ENCODE measurements at regions not wholly inside any gene's neighbourhood (a gene's known extent, or its start where the extent isn't known, plus 50 kb on each side); places are given as distances from the start of the nearest gene placed in this dataset.

DNA sequence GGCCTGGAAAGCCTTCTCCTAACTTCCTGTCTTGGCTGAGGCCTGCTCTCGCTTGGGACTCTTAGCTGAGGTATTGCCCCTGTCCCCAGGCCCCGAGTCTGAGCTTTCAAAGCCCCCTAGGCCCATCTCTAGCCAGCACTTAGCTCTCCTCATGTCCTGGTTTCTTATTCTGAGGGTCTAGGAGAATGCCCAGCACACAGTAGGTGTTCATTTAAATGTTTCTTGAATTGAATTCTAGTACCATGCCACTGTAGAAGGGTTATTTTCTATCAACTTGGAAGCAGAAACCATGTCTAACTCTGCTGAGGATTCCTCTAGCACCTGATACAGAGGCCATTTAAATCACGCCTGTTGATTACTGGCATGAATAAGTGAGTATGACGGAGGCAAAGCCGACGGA, 98.5 kb downstream of the VEGFA start:
- Histone ChIP-seq H3K27me3 (no peaks in the 10 kb centered on the region), H3K9me3 (no peaks in the 10 kb centered on the region), H3K4me1 (no peaks in the 10 kb centered on the region), H3K4me3 (no peak overlapping the region), H3K27ac (no peak overlapping the region), H3K36me3 (no peaks in the 10 kb centered on the region)
- TF ChIP-seq, protein P1, sequence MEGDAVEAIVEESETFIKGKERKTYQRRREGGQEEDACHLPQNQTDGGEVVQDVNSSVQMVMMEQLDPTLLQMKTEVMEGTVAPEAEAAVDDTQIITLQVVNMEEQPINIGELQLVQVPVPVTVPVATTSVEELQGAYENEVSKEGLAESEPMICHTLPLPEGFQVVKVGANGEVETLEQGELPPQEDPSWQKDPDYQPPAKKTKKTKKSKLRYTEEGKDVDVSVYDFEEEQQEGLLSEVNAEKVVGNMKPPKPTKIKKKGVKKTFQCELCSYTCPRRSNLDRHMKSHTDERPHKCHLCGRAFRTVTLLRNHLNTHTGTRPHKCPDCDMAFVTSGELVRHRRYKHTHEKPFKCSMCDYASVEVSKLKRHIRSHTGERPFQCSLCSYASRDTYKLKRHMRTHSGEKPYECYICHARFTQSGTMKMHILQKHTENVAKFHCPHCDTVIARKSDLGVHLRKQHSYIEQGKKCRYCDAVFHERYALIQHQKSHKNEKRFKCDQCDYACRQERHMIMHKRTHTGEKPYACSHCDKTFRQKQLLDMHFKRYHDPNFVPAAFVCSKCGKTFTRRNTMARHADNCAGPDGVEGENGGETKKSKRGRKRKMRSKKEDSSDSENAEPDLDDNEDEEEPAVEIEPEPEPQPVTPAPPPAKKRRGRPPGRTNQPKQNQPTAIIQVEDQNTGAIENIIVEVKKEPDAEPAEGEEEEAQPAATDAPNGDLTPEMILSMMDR (IDR thresholded peaks at IDR 0.05) = no peak
- no peak for TF ChIP-seq POLR2A (IDR thresholded peaks at IDR 0.05)
- DNase-seq = no peak

DNA sequence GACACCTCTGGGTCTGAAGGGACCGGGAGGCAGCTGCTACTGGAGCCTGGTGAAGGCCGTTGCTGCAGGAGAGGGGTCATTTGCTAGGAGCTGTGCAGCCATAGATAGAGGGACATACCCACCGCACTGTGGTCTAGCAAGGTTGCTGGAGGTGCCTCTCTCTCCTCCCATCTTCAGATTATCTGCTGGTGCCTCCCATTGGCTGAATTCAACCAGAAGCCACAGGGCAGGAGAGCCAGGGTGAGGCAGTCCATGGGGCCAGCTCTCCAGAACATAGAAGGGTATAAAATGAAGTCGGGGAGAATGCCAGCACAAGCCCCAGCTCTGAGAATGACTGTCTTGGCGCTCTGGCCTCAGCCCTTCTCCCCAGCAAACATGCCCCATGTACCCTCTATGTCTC, 98.0 kb downstream of the VEGFA start:
- Histone ChIP-seq H3K4me3 (no peak overlapping the region), H3K36me3 (no peaks in the 10 kb centered on the region), H3K27me3 (no peaks in the 10 kb centered on the region), H3K9me3 (no peaks in the 10 kb centered on the region), H3K27ac (no peak overlapping the region), H3K4me1 (no peaks in the 10 kb centered on the region)
- TF ChIP-seq, protein P1 (IDR thresholded peaks at IDR 0.05) = no peak
- TF ChIP-seq POLR2A (IDR thresholded peaks at IDR 0.05) = no peak
- no peak for DNase-seq

DNA sequence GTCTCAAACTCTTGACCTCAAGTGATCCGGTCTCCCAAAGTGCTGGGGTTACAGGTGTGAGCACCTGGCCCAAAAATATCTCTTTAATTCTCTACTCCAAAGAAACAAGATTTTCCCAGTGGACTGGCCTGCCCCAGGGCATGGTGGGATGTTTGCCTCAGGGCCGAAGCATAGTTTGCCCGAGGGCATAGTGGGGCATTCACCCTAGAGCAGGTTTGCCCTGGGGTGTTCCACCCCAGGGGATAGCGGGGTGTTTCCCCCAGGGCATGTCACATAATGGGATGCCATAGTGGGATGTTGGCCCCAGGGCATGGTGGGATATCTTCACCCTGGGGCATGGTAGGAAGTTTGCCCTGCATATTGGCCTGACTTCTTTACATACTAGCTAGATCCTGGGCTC, 97.2 kb downstream of the VEGFA start:
- no peak overlapping the region for H3K27ac ChIP-seq
- no peaks in the 10 kb centered on the region for H3K36me3 ChIP-seq
- H3K4me1 ChIP-seq = no peaks in the 10 kb centered on the region
- DNase-seq = no peak
- H3K4me3 ChIP-seq = no peak overlapping the region
- no peaks in the 10 kb centered on the region for H3K9me3 ChIP-seq
- TF ChIP-seq, protein P1 (IDR thresholded peaks at IDR 0.05) = no peak
- no peak for TF ChIP-seq POLR2A (IDR thresholded peaks at IDR 0.05)
- no peaks in the 10 kb centered on the region for H3K27me3 ChIP-seq

DNA sequence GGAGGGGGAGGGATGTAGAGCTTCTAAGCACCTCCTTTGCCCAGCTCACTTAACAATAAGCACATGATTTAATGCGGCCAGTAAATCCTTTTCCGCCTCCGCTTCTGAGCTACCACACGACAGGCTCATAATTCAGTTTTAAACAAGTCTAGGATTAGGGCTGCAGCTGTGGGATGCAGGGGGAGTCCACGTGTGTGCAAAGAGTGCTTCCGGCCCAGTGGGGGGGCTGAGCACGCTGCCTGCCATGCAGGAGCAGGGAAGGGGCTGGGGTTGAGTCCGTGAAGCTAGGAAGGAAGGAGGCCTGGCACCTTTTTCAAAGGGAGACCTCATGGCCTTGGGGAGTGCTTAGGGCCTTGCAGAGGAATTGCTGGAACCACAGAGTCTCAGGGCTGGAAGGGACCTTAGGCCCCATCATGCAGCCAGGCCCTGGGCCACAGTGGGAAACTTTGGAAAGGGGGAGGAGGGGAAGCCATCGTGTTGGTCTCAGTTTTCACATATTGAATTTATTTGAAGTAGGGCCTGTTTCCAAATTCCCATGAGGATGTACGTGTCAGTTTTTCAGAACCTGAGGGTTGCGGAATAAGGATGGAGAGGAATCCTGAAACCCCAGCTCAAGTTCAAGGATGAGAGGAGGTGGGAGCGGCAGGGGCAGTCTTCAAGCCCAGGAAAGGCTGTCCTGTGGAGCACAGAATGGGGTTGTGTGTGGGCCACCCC, 96.1 kb downstream of the VEGFA start:
- Histone ChIP-seq H3K4me3 (no peak overlapping the region), H3K4me1 (no peaks in the 10 kb centered on the region), H3K27ac (no peak overlapping the region), H3K36me3 (no peaks in the 10 kb centered on the region), H3K9me3 (no peaks in the 10 kb centered on the region), H3K27me3 (no peaks in the 10 kb centered on the region)
- TF ChIP-seq, protein P1 (IDR thresholded peaks at IDR 0.05) = no peak
- DNase-seq = no peak

DNA sequence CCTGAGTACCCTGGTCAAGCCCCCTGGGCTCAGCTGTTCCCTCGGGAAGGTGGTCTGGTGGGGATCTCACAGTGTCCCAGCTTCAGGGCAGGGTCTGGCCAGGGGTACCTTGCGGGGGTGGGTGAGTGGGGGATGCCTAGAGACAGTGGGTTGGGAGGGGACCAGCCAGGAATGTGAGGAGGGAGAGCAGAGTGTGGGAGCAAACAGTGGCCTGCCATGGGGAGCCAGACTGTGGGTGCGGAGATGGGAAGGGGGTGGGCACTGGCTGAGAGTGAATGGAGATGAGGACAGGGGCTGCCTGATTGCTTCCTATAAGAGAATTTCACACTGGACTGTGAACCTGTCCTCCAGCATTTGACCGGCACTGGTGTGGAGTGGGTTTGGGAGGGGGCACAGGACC, 95.1 kb downstream of the VEGFA start:
- no peak overlapping the region for H3K4me3 ChIP-seq
- H3K27ac ChIP-seq = no peak overlapping the region
- no peak for TF ChIP-seq POLR2A (IDR thresholded peaks at IDR 0.05)
- TF ChIP-seq, protein P1 (IDR thresholded peaks at IDR 0.05) = no peak
- no peaks in the 10 kb centered on the region for H3K9me3 ChIP-seq
- no peaks in the 10 kb centered on the region for H3K36me3 ChIP-seq
- DNase-seq = no peak
- no peaks in the 10 kb centered on the region for H3K4me1 ChIP-seq
- H3K27me3 ChIP-seq = no peaks in the 10 kb centered on the region

DNA sequence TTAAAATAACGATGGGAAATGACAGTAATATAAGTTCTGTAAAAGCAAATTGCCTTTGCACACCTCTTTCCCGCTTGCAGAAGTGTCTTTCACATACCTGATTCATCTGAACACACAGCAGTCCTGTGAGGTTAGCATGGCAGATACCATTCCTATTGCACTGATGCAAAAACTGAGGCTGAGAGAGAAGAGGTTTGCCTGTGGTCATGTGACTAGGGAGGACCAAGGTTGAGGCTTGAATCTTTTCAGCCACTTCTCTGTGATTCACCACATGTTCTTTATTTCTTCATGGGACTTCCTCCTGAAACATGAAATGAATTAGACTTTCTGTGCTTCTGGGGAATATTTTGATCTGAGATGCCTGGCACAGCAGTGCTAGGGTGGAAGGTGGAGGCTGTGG, 92.9 kb downstream of the VEGFA start:
- H3K9me3 ChIP-seq = no peaks in the 10 kb centered on the region
- no peaks in the 10 kb centered on the region for H3K4me1 ChIP-seq
- no peak overlapping the region for H3K4me3 ChIP-seq
- DNase-seq = no peak
- H3K27ac ChIP-seq = no peak overlapping the region
- no peaks in the 10 kb centered on the region for H3K36me3 ChIP-seq
- no peaks in the 10 kb centered on the region for H3K27me3 ChIP-seq
- no peak for TF ChIP-seq POLR2A (IDR thresholded peaks at IDR 0.05)
- TF ChIP-seq, protein P1 (IDR thresholded peaks at IDR 0.05) = no peak
